ENCODE measurements at regions not wholly inside any gene's neighbourhood (a gene's known extent, or its start where the extent isn't known, plus 50 kb on each side); places are given as distances from the start of the nearest gene placed in this dataset.

DNA sequence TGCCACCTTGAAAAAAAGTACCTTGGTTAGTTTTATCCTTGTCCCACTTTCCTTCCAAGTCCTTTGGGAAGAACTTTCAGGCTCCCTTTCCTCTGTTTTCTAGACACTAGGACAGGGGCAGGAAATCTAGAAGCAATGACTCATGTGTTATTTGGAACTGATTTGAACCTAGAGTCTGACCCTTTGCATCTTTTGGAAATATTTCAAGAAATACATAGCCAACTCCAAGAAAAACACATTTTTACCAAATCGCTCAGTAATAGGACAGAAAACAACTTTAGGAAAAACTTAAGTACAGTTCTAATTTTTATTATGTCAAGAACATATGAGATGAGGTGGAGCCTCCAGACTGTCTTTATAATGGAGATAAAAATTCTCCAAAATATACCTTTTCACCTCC is 292.4 kb downstream of the PTBP2 start:
- no peak overlapping the region for H3K4me3 ChIP-seq
- no peaks in the 10 kb centered on the region for H3K4me1 ChIP-seq
- H3K9me3 ChIP-seq, result no peaks in the 10 kb centered on the region
- H3K36me3 ChIP-seq (replicated peaks), result no peaks in the 10 kb centered on the region
- in situ Hi-C loops (cut with MboI; ENCODE audit: low sequenced_read_pairs), result no loop called here
- peaks cover 4% of the 10 kb centered on the region for H3K27me3 ChIP-seq (ENCODE audit: low read depth)
- DNase-seq (ENCODE audit: low spot score in 2 of 2), result no peak

DNA sequence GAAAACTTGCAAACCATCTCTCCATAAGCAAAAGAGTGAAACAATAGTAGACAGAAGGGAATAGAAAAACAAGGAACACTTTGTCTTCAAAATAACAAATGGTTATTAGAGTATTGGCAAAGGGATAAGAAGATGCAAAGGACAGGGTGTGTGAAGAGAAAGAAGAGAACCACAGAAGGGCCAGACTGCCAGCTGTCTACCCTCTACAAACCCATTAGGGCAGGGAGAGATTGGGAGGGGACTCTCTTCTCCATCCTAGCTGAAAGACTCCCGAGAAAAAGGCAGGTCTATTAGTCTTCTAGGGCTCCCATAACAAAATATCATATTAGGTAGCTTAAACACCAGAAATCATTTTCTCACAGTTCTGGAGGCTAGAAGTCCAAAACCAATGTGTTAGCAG is 292.8 kb downstream of the PTBP2 start:
- H3K36me3 ChIP-seq (replicated peaks), result no peaks in the 10 kb centered on the region
- no peaks in the 10 kb centered on the region for H3K4me1 ChIP-seq
- DNase-seq (ENCODE audit: low spot score in 2 of 2), result no peak
- H3K9me3 ChIP-seq, result no peaks in the 10 kb centered on the region
- peaks cover 4% of the 10 kb centered on the region for H3K27me3 ChIP-seq (ENCODE audit: low read depth)
- no peak overlapping the region for H3K4me3 ChIP-seq
- in situ Hi-C loops (cut with MboI; ENCODE audit: low sequenced_read_pairs), result no loop called here

DNA sequence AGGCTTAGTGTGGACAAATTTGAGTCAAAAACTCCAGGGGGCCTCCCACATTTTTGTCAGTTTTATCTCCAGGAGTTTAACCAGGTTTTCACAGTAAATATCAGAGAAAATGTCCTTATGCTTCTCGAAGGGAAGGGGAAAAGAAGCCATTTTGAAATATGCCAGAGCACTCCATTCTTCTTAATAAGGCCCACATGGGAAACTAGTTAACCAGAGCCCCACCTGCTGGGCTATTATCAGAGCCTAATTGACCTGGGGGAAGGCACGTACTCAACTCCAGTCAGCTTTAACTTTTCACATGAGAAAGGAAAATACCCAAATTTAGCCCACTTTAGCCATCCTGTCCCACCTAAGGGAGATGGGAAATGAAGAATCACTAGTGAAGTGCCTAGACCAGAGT is 296.3 kb downstream of the PTBP2 start:
- H3K36me3 ChIP-seq (replicated peaks), result no peaks in the 10 kb centered on the region
- no peak overlapping the region for H3K4me3 ChIP-seq
- peak in 1 of 2 experiments; percentile 9 for DNase-seq (ENCODE audit: low spot score in 2 of 2)
- H3K9me3 ChIP-seq, result no peaks in the 10 kb centered on the region; the same call in 1 of the 2 replicates
- H3K27me3 ChIP-seq (ENCODE audit: low read depth), result peaks cover 2% of the 10 kb centered on the region
- no peaks in the 10 kb centered on the region for H3K4me1 ChIP-seq
- in situ Hi-C loops (cut with MboI; ENCODE audit: low sequenced_read_pairs), result no loop called here

Data from HAP-1 (cell line).